HG03457 (cell line): ENCODE measurements at regions not wholly inside any gene's neighbourhood (a gene's known extent, or its start where the extent isn't known, plus 50 kb on each side); places are given as distances from the start of the nearest gene placed in this dataset.
"Not testable (repeated sequence)": the region's sequence is repeated elsewhere in the genome, so short reads cannot be mapped to it uniquely, and the experiment has no call there.

Source experiments
- ATAC-seq: cut with Tn5 transposase; IDR thresholded peaks from one replicate; pipeline ENCODE4 v1.9.1; 2021; ENCODE audit warnings: moderate number of reproducible peaks; ENCODE audit not compliant: unreplicated experiment

DNA sequence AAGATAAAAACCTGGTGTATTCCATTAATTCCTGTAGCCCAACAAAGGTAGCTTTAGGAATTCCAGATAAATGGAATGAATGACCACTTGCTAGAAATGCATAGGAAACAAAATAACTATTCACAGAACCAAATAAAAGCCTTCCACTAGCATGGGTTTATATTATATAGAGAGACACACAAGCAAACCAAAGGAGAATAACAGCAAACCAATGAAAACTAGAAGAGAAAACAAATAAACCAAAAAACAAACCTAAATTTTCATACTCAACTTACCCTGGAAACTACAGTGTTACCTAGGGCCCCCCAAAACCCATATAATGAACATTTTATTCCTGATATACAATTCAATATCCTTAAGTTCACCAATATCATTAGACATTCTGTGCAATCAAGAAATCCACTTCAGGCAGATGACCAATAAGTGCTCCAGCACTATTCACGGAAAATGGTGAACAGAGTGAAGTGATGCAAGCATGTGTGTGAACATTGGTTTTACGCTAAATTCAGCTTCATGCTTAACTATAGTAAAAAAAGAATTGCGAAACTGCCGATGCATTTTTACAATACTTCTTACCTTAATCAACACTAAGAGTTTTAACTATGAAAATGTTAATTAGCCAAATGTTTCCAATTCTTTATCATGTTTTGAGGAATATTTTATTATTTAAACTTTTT lies 1108.4 kb upstream of the TMEM132C start:
- ATAC-seq, result no peak

DNA sequence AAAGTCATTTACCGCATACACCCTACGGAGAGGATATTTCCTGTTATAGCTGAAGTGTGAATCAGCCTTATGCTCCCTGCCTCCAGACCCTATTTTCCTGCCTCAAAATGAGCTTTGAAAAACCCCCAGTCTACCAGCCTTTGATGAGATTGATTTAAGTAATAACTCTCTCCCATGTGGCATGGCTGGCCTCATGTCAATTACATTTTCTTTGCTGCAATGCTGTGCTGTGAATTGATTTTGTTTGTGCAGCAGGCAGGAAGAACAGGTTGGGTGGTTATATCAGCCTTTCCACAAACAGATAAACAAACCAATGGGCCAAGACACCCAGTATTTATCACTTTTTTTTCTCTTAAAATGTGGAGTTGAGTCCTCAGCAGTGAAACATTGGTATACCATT lies 1105.5 kb upstream of the TMEM132C start:
- no peak for ATAC-seq

DNA sequence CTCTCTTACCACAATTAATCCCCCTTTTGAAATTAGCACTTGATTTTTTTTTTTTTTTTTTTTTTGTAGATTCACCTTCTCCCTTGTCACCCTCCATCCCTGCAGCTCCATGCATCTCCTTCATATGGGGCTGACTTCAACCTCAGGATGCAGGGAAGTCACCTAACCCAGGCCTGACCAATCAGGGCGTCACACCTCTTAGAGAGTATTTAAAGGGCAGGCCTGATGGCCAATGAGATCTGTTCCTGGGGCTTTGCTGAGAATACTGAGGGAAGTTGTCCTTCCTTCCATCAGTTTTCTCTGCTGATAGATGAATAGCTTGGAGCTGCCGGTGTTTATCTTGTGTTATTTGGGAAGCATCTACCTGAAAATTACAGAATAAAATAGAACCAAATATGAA lies 1104.7 kb upstream of the TMEM132C start:
- no peak for ATAC-seq

DNA sequence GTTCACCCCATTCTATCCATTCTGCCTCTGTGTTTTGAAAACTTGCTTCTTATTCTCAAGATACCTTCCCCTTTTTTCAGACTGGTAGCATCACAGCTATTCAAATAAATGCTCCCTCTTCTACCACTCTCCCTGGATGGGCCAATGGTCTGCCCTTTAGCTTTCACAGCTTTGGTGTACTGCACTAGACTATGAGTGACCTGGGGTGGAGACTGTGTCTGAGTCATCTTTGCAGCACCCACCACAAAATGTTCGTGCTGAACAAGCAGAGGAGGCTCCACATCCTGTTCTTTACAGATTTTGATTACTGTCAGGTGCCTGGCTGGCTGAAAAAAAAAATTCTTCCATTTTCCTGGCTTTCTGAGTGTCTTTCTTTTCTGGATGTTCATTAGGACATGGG lies 1104.1 kb upstream of the TMEM132C start:
- ATAC-seq, result peak; percentile 73

GRCh38 chr12:127165567-127166392 lies 1101.2 kb upstream of the TMEM132C start:
- peak; percentile 52 for ATAC-seq

DNA sequence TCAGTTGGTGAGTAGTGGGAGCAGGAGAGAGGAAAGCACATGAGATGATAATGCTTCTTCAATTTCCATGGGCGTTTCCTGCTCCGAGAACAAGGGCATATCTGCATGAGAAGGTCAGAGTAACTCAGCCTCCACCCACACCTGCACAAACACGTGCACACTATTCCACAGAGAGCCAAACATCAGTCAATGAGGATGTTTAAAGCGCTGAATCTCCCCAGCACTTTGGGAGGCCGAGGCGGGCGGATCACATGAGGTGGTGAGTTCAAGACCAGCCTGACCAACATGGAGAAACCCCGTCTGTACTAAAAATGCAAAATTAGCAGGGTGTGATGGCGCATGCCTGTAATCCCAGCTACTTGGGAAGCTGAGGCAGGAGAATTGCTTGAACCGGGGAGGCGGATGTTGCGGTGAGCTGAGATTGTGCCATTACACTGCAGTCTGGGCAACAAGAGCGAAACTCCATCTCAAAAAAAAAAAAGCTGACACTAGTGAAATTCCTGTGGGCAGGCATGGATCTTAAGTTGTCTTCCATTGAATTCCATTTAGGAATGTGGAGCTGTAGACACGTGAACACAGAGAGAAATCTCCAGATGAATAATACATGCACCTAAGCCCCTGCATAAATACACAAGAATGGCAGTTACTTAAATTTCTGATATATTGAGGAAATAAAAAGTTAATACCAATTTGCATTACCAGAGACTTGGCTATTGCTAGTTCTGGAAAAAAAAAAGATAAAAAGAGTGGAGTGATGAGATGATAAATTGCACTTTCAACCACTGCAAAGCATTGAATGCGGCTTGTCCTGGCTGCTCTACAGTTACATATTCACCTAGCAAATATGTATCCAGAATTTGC lies 1097.4 kb upstream of the TMEM132C start:
- no peak for ATAC-seq

GRCh38 chr12:127170226-127171180 lies 1096.5 kb upstream of the TMEM132C start:
- ATAC-seq, result no peak

- ATAC-seq, result no peak
These were observed 1094.1 kb upstream of the TMEM132C start for GRCh38 chr12:127172861-127173260.

DNA sequence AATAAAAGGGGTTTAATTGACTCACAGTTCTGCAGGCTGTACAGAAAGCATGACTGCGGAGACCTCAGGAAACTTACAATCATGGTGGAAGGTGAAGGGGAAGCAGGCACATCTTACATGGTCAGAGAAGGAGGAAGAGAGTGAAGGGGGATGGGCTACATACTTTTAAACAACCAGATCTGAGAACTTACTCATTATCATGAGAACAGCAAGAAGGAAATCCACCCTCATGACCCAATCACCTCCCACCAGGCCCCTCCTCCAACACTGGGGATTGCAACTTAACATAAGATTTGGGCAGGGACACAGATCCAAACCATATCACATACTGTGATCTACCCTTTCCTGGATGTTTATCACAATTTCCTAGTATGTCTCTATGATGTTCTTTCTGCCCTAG lies 1093.0 kb upstream of the TMEM132C start:
- ATAC-seq, result not testable (repeated sequence)

- ATAC-seq, result no peak
These were observed 1092.1 kb upstream of the TMEM132C start for GRCh38 chr12:127174881-127175280.

DNA sequence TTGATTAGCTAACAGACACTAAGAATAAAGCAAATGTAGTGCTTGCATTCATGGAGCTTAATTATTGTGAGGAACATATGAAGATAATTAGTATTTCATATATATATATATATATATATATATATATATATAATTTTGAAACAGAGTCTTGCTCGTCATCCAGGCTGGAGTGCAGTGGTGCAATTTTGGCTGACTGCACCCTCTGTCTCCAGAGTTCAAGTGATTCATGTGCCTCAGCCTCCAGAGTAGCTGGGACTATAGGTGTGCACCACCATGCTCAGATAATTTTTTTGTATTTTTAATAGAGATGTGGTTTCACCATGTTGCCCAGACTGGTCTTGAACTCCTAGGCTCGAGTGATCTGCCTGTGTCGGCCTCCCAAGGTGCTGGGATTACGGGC lies 1091.6 kb upstream of the TMEM132C start:
- ATAC-seq, result no peak

- ATAC-seq, result no peak
These were observed 1090.2 kb upstream of the TMEM132C start for GRCh38 chr12:127176804-127177203.

DNA sequence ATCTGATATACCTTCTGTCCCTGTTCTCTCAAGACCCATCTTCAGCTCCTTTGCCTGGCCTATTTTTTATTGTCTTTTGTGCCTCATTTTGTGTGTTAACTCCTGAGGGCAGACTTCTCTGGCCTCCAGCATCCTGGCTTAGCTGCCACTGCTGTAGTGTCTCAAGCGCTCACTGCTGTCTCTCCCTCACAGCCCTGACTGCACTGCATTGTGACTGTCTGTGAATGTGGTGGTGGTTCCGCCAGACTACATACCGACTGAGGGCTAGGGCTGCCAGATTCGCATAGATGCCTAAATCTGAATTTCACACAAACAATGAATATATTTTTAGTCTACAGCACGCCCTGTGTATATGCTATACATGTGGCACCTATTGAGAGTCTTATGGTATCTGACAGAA lies 1088.9 kb upstream of the TMEM132C start:
- ATAC-seq, result no peak

GRCh38 chr12:127178463-127178862 lies 1088.5 kb upstream of the TMEM132C start:
- no peak for ATAC-seq

DNA sequence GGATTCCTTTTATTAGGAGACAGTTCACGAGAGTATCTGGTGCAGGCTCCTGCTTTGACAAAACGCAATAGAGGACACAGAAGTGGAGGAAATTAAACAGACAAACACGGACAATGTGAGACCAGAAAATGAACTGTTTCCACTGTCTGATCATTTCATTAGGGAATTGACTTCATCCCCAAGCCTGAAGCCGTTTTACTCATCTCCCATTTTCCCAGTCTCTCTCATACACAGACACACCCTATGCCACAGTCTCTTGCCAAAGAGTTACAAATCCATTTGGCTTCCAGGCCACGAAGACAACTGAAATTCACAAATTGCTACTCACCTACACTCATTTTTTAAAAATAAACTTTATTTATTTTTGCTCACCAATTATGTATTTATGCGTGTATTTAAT lies 1087.8 kb upstream of the TMEM132C start:
- no peak for ATAC-seq

- no peak for ATAC-seq
These were observed 1085.0 kb upstream of the TMEM132C start for GRCh38 chr12:127182018-127182417.

GRCh38 chr12:127189992-127190391 lies 1077.0 kb upstream of the TMEM132C start:
- no peak for ATAC-seq

GRCh38 chr12:127191129-127191528 lies 1075.8 kb upstream of the TMEM132C start:
- ATAC-seq, result no peak

DNA sequence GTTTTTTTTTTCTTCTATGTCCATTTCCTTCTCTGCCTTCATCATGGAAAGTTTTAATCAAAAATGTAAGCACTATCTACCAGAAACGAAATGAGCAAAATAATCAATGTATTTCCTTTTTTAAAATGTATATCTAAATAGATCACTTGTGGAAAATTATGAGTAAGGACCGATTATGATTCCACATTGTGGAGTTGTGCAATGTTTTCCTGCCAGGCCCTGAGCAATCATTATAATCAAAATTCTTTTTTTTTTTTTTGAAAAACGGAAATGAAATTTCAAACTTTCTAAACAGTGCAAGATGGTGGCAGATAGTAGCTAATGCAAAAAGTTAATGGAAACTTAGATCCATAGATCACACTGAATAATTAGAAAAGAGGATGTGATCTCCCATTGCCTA lies 1074.6 kb upstream of the TMEM132C start:
- ATAC-seq, result no peak

DNA sequence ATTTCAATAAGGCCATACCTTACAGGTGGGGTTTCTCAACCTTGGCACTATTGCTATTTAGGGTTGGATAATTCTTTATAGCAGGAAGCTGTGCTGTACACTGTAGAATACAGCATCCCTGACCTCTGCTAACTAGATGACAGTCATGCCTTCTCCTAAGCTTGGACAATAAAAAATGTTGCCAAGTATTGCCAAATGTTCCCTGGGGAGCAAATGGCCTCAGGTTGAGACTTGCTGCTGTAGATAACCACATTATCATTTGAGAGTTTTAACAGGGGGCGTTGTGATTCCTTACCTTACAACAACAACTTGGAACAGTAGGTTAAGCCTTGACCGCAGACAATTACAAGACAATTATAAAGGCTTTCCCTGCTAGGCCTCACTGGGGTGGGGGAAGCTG lies 1073.6 kb upstream of the TMEM132C start:
- ATAC-seq, result no peak
